ENCODE measurements at regions not wholly inside any gene's neighbourhood (a gene's known extent, or its start where the extent isn't known, plus 50 kb on each side); places are given as distances from the start of the nearest gene placed in this dataset.

DNA sequence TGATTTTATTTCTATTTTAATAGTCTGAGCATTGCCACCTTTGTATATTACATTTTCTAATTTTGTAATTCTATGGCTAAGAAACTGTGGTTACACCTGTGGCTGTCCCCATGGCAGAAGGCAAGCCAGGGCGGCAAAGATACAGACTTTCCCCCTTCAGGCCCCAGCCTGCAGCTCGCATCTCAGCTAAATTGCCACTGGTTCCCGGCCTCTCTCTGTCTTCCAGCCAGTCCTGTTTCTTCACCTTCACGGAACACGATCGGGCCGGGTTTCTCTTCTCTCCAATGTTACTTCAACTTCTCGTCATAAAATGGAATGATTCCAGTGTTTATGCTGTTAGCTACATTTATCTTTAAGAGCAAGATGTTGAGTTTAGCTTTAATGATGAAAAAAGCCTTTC is 124.5 kb upstream of the ZNF507 start:
- intact Hi-C loops (cut with micrococcal nuclease) = no loop called here
- ATAC-seq (no peak), DNase-seq (no peak)

GRCh38 chr19:32222556-32222955 is 122.9 kb upstream of the ZNF507 start:
- DNase-seq (no peak), ATAC-seq (no peak)
- intact Hi-C loops (cut with micrococcal nuclease) = no loop called here

DNA sequence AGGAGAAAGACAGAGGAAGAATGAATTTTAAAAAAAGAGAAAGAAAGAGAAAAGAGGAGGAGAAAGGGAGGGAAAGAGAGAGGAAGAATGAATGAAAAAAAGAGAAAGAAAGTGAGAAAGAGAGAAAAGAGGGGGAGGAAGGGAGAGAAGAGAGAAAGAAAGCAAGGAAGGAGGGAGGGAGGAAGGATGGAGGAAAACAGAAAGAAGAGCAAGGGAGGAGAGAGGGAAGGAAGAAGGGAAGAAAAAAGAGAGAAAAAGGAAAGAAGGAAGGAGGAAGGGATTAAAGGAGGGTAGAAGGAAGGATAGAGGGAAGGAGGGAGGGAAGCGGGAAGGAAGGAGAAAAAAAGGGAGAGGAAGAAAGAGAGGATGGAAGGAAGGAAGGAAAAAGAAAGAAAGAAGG is 122.3 kb upstream of the ZNF507 start:
- intact Hi-C loops (cut with micrococcal nuclease) = no loop called here
- ATAC-seq (no peak), DNase-seq (no peak)

DNA sequence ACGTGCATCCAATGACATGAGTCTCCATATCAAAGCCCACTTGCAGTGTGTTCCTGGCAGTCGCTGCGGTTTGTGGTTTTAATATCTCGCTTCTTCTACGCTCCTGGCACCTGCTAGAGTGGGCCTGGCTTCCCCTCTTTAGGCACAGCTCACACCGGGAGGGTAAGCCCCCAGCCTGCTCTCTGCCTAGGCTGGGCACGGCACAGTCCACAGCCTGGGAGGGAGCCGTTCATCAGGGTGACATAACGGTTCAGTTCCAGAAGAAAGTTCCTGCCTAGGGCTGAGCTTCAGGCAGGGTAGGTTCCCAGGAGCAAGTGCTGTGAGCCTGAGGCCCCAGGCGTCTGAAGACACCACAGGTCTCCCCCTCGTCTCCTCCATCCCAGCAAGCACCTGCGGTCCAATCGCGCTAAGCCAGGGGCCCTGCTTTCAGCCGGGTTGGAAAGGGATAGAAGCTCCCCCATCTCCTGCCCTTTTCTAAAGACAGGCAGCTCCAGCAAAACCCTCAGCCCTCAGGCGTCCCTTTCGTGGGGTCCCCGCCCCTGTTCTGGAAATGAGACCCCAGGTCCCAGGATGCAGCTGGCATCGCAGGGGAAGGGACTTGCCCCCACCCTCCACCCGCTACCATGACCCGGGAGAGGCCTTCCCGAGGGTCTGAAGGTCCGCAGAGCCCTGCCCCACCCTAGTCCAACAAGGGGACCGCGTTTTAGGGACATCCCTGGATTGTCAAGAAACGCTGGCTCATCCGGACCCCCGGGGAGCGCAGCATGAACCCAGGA is 121.6 kb upstream of the ZNF507 start:
- no peak for ATAC-seq
- no peak for DNase-seq
- intact Hi-C loops (cut with micrococcal nuclease) = no loop called here

DNA sequence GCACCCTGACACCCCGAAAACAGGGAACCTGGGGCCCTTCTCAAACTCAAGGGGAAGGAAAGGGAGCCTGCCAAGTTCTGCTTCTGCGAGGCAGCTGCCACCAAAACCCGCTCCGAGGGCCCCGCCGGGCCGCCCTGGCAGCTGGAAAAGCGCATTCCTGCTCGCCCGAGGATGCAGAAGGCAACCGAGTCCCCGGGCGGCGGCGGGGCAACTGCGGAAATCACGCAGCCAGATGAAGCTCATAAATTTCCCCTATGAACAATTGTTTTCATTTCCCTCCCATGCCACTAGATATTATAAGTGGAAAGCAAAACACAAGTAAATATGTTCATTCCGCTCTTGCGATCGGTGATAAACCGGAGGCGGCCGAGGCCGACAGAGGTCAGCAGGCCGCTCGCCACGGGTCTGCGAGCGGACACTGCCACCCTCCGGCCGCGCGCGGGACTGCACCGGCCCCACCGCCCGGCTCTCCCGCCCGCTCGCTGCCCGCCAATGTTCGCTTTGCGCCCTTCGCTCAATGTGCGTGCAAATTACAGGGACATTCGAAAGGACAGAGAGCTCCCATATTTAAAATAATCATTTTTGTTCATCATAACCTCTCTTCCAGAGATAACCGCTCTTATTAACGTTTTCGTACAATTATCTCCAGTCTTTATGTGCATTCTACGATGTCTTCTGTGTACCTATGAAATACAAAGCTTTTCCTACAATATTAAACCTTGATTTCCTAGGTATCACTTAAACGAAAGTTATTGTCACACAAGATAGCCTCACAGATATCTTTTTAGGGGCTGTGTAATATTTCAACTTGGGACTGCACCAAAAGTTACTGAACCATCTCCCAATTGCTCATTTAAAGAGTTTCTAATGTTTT is 120.8 kb upstream of the ZNF507 start:
- ATAC-seq = peak; percentile 95
- DNase-seq = peak; percentile 80
- intact Hi-C loops (cut with micrococcal nuclease) = loop anchor here (5.0 kb wide), 1 partner anchor 1542 kb away; no protein-coding TSS in a partner anchor

GRCh38 chr19:32227561-32228165 is 117.7 kb upstream of the ZNF507 start:
- intact Hi-C loops (cut with micrococcal nuclease) = loop anchor here (5.0 kb wide), 1 partner anchor 1545 kb away; no protein-coding TSS in a partner anchor
- DNase-seq = no peak
- no peak for ATAC-seq

DNA sequence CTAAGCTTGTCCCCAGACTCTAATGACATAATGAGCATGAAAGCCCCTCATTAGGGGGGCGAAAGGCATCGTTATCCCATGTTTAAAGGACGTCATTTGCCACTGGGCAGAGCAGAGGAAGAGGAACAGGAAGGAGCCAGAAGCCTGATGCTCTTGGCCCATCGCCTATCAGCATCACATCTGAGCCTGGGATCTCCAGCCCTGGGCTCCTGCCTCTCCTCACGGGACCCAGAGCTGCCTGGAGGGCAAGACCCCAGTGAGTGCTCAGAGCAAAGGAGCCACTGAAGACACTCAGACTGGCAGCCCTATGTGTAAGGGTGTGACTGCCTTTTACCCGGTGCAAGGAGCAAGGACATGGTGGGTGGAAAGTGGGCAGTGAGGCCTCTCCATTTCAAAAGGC is 115.0 kb upstream of the ZNF507 start:
- ATAC-seq (no peak), DNase-seq (no peak)
- intact Hi-C loops (cut with micrococcal nuclease) = no loop called here

DNA sequence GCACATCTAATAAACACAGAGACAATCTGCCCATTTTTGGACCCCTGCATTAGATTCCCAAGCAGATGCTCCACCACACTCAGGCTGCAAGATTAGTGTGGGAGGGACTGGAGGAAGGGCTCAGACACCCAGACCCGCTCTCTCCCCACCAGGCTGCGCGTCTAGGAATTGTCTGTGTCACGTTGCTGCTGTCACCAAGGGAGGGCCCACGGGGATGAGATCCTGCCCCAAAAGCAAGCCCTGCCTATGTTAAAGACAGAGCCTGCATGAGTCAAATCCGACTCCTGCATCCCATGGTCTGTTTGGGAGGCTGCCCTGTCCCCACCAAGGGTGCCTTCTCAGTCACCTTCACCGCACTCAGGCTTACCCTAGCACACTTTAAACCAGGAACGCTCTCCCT is 114.4 kb upstream of the ZNF507 start:
- DNase-seq = no peak
- ATAC-seq = no peak
- intact Hi-C loops (cut with micrococcal nuclease) = no loop called here

- ATAC-seq (no peak), DNase-seq (no peak)
- intact Hi-C loops (cut with micrococcal nuclease) = no loop called here
Observed at GRCh38 chr19:32231691-32232090, 113.7 kb upstream of the ZNF507 start.

DNA sequence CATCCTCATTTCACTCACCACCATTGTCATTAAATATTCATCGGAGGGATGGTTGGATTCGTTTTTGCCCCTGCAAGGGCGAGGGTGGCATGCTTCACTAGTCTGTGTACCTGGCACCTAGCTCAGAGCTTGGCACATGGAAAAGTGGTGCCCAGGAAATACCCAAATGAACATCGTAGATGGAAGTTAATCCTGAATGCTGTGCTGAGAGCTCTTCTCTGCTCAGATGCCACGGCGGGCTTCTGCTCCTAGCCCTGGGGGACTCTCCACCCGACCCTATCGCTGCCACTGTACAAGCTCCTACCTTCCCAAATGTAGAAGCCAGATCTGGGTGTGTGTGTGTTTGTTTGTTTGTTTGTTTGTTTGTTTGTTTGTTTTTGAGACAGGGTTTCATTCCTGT is 113.0 kb upstream of the ZNF507 start:
- ATAC-seq (no peak), DNase-seq (no peak)
- intact Hi-C loops (cut with micrococcal nuclease) = no loop called here

GRCh38 chr19:32233091-32233490 is 112.3 kb upstream of the ZNF507 start:
- intact Hi-C loops (cut with micrococcal nuclease) = no loop called here
- ATAC-seq = no peak
- no peak for DNase-seq

- DNase-seq (no peak), ATAC-seq (no peak)
- intact Hi-C loops (cut with micrococcal nuclease) = no loop called here
Observed at GRCh38 chr19:32233885-32234284, 111.5 kb upstream of the ZNF507 start.

- DNase-seq = no peak
- no peak for ATAC-seq
- intact Hi-C loops (cut with micrococcal nuclease) = no loop called here
Observed at GRCh38 chr19:32234663-32235217, 110.7 kb upstream of the ZNF507 start.

GRCh38 chr19:32238076-32238475 is 107.3 kb upstream of the ZNF507 start:
- intact Hi-C loops (cut with micrococcal nuclease) = no loop called here
- no peak for DNase-seq
- ATAC-seq = no peak

DNA sequence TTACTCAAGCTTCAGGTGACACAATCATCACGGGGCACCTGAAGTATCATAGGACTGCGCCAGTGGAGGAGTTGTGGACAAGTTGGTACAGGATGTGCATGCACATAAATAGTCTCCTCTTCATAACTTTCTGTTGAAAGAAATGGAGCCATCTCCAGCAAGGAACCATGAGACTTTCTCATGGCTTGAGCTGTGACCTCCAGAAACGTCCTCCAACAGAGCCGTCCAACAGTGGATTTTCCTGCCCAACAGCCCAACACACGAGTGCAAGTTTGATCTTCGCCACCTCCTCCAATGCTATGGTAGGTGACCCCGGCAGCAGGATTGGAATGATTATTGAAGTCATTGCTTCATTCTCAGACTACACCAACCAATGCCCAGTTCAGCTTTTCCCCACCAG is 105.1 kb upstream of the ZNF507 start:
- intact Hi-C loops (cut with micrococcal nuclease) = no loop called here
- ATAC-seq = no peak
- no peak for DNase-seq

GRCh38 chr19:32241306-32241705 is 104.1 kb upstream of the ZNF507 start:
- intact Hi-C loops (cut with micrococcal nuclease) = no loop called here
- DNase-seq (no peak), ATAC-seq (no peak)

DNA sequence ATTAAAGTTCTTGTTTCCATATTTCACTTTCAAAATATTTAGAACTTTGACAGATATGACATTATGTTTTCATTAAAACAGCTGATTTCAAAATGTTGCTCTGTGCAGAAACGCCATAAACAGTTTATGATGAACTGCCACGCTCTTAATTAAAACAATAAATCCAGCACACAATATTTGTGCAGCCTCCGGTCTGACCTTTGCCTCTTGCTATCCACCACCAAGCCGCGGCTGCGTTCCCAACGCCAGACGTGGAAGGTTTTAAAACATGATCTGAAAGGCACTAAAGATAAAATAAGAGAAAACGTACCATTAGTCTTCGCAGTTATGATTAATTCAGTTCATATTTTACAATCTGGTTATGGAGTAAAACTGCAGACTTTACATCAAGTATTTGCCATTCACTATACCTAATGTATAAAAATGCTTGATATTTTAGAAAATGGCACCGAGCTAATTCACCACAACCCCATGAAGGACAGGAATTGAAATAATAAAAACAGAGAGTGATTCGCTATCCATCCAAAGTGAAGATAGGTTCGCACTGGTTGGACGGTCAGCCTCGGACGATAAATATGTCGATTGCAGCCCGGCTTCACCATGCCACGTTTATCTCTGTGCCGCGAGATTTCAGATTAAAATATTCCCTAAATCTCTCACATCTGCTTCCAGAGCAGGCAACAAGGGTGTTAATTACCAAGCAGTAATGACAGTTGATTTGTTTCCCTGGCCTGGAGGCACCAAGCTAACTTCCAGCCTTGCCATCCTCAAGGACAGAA is 103.3 kb upstream of the ZNF507 start:
- ATAC-seq (no peak), DNase-seq (no peak)
- intact Hi-C loops (cut with micrococcal nuclease) = no loop called here

GRCh38 chr19:32246006-32246405 is 99.4 kb upstream of the ZNF507 start:
- no peak for ATAC-seq
- intact Hi-C loops (cut with micrococcal nuclease) = no loop called here
- DNase-seq = no peak

GRCh38 chr19:32251634-32252332 is 93.6 kb upstream of the ZNF507 start:
- no peak for DNase-seq
- ATAC-seq = no peak
- intact Hi-C loops (cut with micrococcal nuclease) = no loop called here
